ENCODE measurements at regions not wholly inside any gene's neighbourhood (a gene's known extent, or its start where the extent isn't known, plus 50 kb on each side); places are given as distances from the start of the nearest gene placed in this dataset.

DNA sequence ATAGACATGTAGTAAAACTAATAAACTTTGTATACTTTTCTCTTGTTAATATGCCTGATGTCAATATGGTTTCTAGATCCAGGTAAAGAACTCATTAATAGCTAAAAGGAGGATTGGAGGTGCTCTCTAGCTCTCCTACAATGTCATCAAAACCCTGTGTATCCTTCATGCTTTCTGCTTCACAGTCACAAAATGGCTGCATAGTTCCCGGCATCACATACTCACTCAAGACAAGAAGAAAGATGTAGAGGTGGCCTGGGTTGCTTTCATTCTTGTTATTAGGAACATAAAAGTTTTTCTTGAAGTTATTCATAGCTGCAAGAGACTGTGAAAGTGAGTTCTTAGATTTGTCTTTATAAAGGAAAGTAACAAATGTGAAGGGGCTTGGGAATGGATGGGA is 149.7 kb upstream of the EEPD1 start:
- TF ChIP-seq, protein P1, sequence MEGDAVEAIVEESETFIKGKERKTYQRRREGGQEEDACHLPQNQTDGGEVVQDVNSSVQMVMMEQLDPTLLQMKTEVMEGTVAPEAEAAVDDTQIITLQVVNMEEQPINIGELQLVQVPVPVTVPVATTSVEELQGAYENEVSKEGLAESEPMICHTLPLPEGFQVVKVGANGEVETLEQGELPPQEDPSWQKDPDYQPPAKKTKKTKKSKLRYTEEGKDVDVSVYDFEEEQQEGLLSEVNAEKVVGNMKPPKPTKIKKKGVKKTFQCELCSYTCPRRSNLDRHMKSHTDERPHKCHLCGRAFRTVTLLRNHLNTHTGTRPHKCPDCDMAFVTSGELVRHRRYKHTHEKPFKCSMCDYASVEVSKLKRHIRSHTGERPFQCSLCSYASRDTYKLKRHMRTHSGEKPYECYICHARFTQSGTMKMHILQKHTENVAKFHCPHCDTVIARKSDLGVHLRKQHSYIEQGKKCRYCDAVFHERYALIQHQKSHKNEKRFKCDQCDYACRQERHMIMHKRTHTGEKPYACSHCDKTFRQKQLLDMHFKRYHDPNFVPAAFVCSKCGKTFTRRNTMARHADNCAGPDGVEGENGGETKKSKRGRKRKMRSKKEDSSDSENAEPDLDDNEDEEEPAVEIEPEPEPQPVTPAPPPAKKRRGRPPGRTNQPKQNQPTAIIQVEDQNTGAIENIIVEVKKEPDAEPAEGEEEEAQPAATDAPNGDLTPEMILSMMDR (IDR thresholded peaks at IDR 0.05) = no peak
- TF ChIP-seq POLR2A (IDR thresholded peaks at IDR 0.05) = no peak

Measured in adrenal gland (tissue), 5 donors.